ENCODE measurements at regions not wholly inside any gene's neighbourhood (a gene's known extent, or its start where the extent isn't known, plus 50 kb on each side); places are given as distances from the start of the nearest gene placed in this dataset.
"Not testable (repeated sequence)": the region's sequence is repeated elsewhere in the genome, so short reads cannot be mapped to it uniquely, and the experiment has no call there.

DNA sequence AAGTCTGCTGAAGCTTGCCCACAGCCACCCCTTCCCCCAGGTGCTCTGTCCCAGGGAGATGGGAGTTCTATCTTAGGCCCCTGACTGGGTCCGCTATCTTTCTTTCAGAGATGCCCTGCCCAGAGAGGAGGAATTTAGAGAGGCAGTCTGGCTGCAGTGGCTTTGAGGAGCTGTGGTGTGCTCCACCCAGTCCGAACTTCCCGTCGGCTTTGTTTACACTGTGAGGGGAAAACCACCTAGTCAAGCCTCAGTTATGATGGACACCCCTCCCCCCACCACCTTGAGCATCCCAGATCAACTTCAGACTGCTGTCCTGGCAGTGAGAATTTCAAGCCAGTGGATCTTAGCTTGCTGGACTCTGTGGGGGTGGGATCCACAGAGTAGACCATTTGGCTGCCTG is 118.3 kb upstream of the ZEB2 start:
- H3K4me3 ChIP-seq; H3K27me3 Mint-ChIP-seq (ENCODE audit: insufficient read depth, low read depth, poor library complexity); H4K20me1 ChIP-seq (replicated peaks; ENCODE audit: insufficient read depth); ATAC-seq; H3K27ac ChIP-seq (ENCODE audit: low read depth); H3K9me2 ChIP-seq (ENCODE audit: insufficient read depth); H3K4me1 Mint-ChIP-seq; H2AFZ ChIP-seq; H3K79me2 ChIP-seq (replicated peaks; ENCODE audit: insufficient read depth); H3K27me3 ChIP-seq (ENCODE audit: insufficient read depth); H3K27ac Mint-ChIP-seq; H3K36me3 ChIP-seq (ENCODE audit: insufficient read depth); H3F3A ChIP-seq (replicated peaks; ENCODE audit: low read depth); H3K4me3 Mint-ChIP-seq; H3K4me1 ChIP-seq (ENCODE audit: insufficient read depth); DNase-seq (ENCODE audit: low spot score); H3K4me2 ChIP-seq: not testable (repeated sequence)
- peaks cover 13% of the 10 kb centered on the region; the same call in 2 of the 3 replicates for H3K36me3 Mint-ChIP-seq (ENCODE audit: low read depth)
- peaks cover 28% of the 10 kb centered on the region for H3K9me3 Mint-ChIP-seq

DNA sequence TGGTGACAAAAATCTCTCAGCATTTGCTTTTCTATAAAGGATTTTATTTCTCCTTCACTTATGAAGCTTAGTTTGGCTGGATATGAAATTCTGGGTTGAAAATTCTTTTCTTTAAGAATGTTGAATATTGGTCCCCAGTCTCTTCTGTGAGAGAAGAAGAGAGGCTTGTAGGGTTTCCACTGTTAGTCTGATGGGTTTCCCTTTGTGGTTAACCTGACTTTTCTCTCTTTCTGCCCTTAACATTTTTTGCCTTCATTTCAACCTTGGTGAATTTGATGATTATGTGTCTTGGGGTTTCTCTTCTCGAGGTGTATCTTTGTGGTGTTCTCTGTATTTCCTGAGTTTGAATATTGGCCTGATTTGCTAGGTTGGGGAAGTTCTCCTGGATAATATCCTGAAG is 116.9 kb upstream of the ZEB2 start:
- not testable (repeated sequence) for DNase-seq (ENCODE audit: low spot score); H3K27ac ChIP-seq (ENCODE audit: low read depth); H4K20me1 ChIP-seq (replicated peaks; ENCODE audit: insufficient read depth); ATAC-seq; H2AFZ ChIP-seq; H3K4me1 ChIP-seq (ENCODE audit: insufficient read depth); H3F3A ChIP-seq (replicated peaks; ENCODE audit: low read depth); H3K27me3 ChIP-seq (ENCODE audit: insufficient read depth); H3K9me2 ChIP-seq (ENCODE audit: insufficient read depth); H3K4me1 Mint-ChIP-seq; H3K4me3 ChIP-seq; H3K27me3 Mint-ChIP-seq (ENCODE audit: insufficient read depth, low read depth, poor library complexity); H3K79me2 ChIP-seq (replicated peaks; ENCODE audit: insufficient read depth); H3K36me3 ChIP-seq (ENCODE audit: insufficient read depth); H3K27ac Mint-ChIP-seq; H3K4me3 Mint-ChIP-seq; H3K4me2 ChIP-seq
- peaks cover 28% of the 10 kb centered on the region for H3K9me3 Mint-ChIP-seq
- peaks cover 13% of the 10 kb centered on the region; the same call in 2 of the 3 replicates for H3K36me3 Mint-ChIP-seq (ENCODE audit: low read depth)

DNA sequence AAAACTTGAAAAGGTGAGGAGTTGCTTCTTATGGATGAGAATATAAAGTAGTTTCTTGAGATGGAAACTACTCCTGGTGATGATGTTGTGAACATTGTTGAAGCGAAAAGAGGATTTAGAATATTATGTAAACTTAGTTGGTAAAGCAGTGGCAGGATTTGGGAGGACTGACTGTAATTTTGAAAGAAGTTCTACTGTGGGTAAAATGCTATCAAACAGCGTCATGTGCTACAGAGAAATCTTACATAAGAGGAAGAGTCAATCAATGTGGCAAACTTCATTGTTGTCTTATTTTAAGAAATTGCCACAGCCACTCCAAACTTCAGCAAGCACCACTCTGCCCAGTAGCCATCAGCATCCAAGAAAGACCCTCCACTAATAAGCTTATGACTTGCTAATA is 112.9 kb upstream of the ZEB2 start:
- H3K79me2 ChIP-seq (replicated peaks; ENCODE audit: insufficient read depth), result no peaks in the 10 kb centered on the region
- peaks cover 5% of the 10 kb centered on the region for H3K9me2 ChIP-seq (ENCODE audit: insufficient read depth)
- peaks cover 5% of the 10 kb centered on the region; the same call in 2 of the 3 replicates for H3K4me1 Mint-ChIP-seq
- H3K4me2 ChIP-seq, result no peak overlapping the region
- H2AFZ ChIP-seq, result no peak overlapping the region
- DNase-seq (ENCODE audit: low spot score) (no peak), ATAC-seq (no peak)
- H3K9me3 Mint-ChIP-seq, result peaks cover 20% of the 10 kb centered on the region
- no peaks in the 10 kb centered on the region for H4K20me1 ChIP-seq (replicated peaks; ENCODE audit: insufficient read depth)
- no peak overlapping the region for H3K27ac Mint-ChIP-seq
- peaks cover 10% of the 10 kb centered on the region; the same call in 2 of the 3 replicates for H3K36me3 Mint-ChIP-seq (ENCODE audit: low read depth)
- H3K4me3 Mint-ChIP-seq, result no peak overlapping the region
- H3K27ac ChIP-seq (ENCODE audit: low read depth), result no peak overlapping the region
- H3K4me1 ChIP-seq (ENCODE audit: insufficient read depth), result no peaks in the 10 kb centered on the region
- peaks cover 2% of the 10 kb centered on the region for H3K27me3 Mint-ChIP-seq (ENCODE audit: insufficient read depth, low read depth, poor library complexity)
- no peak overlapping the region for H3K4me3 ChIP-seq
- no peaks in the 10 kb centered on the region for H3F3A ChIP-seq (replicated peaks; ENCODE audit: low read depth)
- no peaks in the 10 kb centered on the region for H3K36me3 ChIP-seq (ENCODE audit: insufficient read depth)
- H3K27me3 ChIP-seq (ENCODE audit: insufficient read depth), result no peaks in the 10 kb centered on the region
- TF ChIP-seq JUNB (IDR thresholded peaks at IDR 0.05; ENCODE audit: unreplicated experiment) (no peak), CREB1 (CRISPR knock-in tag; IDR thresholded peaks at IDR 0.05; ENCODE audit: low read depth) (no peak), EZH2phosphoT487 (IDR thresholded peaks at IDR 0.05; ENCODE audit: unreplicated experiment) (no peak), ZNF114 (CRISPR knock-in tag; IDR thresholded peaks at IDR 0.05) (no peak), EZH2 (IDR thresholded peaks at IDR 0.05; ENCODE audit: low read depth, unreplicated experiment) (no peak), ZNF331 (CRISPR knock-in tag; IDR thresholded peaks at IDR 0.05; ENCODE audit: low read depth) (no peak)
- TF ChIP-seq, protein P1, sequence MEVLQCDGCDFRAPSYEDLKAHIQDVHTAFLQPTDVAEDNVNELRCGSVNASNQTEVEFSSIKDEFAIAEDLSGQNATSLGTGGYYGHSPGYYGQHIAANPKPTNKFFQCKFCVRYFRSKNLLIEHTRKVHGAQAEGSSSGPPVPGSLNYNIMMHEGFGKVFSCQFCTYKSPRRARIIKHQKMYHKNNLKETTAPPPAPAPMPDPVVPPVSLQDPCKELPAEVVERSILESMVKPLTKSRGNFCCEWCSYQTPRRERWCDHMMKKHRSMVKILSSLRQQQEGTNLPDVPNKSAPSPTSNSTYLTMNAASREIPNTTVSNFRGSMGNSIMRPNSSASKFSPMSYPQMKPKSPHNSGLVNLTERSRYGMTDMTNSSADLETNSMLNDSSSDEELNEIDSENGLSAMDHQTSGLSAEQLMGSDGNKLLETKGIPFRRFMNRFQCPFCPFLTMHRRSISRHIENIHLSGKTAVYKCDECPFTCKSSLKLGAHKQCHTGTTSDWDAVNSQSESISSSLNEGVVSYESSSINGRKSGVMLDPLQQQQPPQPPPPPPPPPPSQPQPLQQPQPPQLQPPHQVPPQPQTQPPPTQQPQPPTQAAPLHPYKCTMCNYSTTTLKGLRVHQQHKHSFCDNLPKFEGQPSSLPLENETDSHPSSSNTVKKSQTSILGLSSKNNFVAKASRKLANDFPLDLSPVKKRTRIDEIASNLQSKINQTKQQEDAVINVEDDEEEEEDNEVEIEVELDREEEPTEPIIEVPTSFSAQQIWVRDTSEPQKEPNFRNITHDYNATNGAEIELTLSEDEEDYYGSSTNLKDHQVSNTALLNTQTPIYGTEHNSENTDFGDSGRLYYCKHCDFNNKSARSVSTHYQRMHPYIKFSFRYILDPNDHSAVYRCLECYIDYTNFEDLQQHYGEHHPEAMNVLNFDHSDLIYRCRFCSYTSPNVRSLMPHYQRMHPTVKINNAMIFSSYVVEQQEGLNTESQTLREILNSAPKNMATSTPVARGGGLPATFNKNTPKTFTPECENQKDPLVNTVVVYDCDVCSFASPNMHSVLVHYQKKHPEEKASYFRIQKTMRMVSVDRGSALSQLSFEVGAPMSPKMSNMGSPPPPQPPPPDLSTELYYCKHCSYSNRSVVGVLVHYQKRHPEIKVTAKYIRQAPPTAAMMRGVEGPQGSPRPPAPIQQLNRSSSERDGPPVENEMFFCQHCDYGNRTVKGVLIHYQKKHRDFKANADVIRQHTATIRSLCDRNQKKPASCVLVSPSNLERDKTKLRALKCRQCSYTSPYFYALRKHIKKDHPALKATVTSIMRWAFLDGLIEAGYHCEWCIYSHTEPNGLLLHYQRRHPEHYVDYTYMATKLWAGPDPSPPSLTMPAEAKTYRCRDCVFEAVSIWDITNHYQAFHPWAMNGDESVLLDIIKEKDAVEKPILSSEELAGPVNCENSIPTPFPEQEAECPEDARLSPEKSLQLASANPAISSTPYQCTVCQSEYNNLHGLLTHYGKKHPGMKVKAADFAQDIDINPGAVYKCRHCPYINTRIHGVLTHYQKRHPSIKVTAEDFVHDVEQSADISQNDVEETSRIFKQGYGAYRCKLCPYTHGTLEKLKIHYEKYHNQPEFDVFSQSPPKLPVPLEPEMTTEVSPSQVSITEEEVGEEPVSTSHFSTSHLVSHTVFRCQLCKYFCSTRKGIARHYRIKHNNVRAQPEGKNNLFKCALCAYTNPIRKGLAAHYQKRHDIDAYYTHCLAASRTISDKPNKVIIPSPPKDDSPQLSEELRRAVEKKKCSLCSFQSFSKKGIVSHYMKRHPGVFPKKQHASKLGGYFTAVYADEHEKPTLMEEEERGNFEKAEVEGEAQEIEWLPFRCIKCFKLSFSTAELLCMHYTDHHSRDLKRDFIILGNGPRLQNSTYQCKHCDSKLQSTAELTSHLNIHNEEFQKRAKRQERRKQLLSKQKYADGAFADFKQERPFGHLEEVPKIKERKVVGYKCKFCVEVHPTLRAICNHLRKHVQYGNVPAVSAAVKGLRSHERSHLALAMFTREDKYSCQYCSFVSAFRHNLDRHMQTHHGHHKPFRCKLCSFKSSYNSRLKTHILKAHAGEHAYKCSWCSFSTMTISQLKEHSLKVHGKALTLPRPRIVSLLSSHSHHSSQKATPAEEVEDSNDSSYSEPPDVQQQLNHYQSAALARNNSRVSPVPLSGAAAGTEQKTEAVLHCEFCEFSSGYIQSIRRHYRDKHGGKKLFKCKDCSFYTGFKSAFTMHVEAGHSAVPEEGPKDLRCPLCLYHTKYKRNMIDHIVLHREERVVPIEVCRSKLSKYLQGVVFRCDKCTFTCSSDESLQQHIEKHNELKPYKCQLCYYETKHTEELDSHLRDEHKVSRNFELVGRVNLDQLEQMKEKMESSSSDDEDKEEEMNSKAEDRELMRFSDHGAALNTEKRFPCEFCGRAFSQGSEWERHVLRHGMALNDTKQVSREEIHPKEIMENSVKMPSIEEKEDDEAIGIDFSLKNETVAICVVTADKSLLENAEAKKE (CRISPR knock-in tag; IDR thresholded peaks at IDR 0.05), result no peak
- TF ChIP-seq, protein P2, sequence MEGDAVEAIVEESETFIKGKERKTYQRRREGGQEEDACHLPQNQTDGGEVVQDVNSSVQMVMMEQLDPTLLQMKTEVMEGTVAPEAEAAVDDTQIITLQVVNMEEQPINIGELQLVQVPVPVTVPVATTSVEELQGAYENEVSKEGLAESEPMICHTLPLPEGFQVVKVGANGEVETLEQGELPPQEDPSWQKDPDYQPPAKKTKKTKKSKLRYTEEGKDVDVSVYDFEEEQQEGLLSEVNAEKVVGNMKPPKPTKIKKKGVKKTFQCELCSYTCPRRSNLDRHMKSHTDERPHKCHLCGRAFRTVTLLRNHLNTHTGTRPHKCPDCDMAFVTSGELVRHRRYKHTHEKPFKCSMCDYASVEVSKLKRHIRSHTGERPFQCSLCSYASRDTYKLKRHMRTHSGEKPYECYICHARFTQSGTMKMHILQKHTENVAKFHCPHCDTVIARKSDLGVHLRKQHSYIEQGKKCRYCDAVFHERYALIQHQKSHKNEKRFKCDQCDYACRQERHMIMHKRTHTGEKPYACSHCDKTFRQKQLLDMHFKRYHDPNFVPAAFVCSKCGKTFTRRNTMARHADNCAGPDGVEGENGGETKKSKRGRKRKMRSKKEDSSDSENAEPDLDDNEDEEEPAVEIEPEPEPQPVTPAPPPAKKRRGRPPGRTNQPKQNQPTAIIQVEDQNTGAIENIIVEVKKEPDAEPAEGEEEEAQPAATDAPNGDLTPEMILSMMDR (conservative IDR thresholded peaks at IDR 0.05; ENCODE audit: low read depth in 2 of 2), result no peak
- TF ChIP-seq, protein P3, sequence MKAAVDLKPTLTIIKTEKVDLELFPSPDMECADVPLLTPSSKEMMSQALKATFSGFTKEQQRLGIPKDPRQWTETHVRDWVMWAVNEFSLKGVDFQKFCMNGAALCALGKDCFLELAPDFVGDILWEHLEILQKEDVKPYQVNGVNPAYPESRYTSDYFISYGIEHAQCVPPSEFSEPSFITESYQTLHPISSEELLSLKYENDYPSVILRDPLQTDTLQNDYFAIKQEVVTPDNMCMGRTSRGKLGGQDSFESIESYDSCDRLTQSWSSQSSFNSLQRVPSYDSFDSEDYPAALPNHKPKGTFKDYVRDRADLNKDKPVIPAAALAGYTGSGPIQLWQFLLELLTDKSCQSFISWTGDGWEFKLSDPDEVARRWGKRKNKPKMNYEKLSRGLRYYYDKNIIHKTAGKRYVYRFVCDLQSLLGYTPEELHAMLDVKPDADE (IDR thresholded peaks at IDR 0.05), result no peak

Measured in GM23338 (cell line).